MCF 10A (cell line): ENCODE measurements at regions not wholly inside any gene's neighbourhood (a gene's known extent, or its start where the extent isn't known, plus 50 kb on each side); places are given as distances from the start of the nearest gene placed in this dataset.

Experiments
- BruUV-seq: library from RNA; stranded (reverse); fragments of 400-500 nt; replicated peaks from 2 replicates; lab custom pipeline; 2021; lab: Mats Ljungman, UMichigan
- CTCF ChIA-PET: fragments of 300-600 bp; sonication (Branson Sonifier 250); formaldehyde crosslinking; extraction: SDS; loops from one replicate; lab custom pipeline; 2021; ENCODE audit warnings: antibody characterized with exemption, inconsistent platforms; lab: Yijun Ruan, JAX
- POLR2A ChIA-PET: fragments of 300-600, 350-650 bp; sonication (Branson Sonifier 250); formaldehyde crosslinking; extraction: SDS; loops from one replicate; lab custom pipeline; 2020; ENCODE audit warnings: antibody characterized with exemption, inconsistent platforms; lab: Yijun Ruan, JAX
- DNase-seq: peaks from one replicate; pipeline ENCODE4 v3.0.0-alpha.2; 2018; ENCODE audit not compliant: unreplicated experiment
- H3K27ac Mint-ChIP-seq: one replicate; pipeline ENCODE4 v1.8.0; 2022; ENCODE audit warnings: mild to moderate bottlenecking, low read depth, mixed read lengths; ENCODE audit not compliant: unreplicated experiment
- H3K27me3 Mint-ChIP-seq: one replicate; pipeline ENCODE4 v1.8.0; 2022; ENCODE audit warnings: mixed read lengths; ENCODE audit not compliant: insufficient read depth, unreplicated experiment
- H3K36me3 Mint-ChIP-seq: one replicate; pipeline ENCODE4 v1.8.0; 2022; ENCODE audit warnings: mild to moderate bottlenecking, moderate library complexity, mixed read lengths; ENCODE audit not compliant: insufficient read depth, unreplicated experiment
- H3K4me1 Mint-ChIP-seq: one replicate; pipeline ENCODE4 v1.8.0; 2022; ENCODE audit warnings: mixed read lengths; ENCODE audit not compliant: insufficient read depth, unreplicated experiment
- H3K4me3 Mint-ChIP-seq: one replicate; pipeline ENCODE4 v1.8.0; 2022; ENCODE audit warnings: mild to moderate bottlenecking, moderate library complexity, mixed read lengths; ENCODE audit not compliant: unreplicated experiment
- H3K9me3 Mint-ChIP-seq: one replicate; pipeline ENCODE4 v1.8.0; 2022; ENCODE audit warnings: mixed read lengths; ENCODE audit not compliant: unreplicated experiment
- intact Hi-C: fragments of 100-400 bp; cut with micrococcal nuclease; formaldehyde crosslinking; loops from 2 replicates; pipeline ENCODE4 v1.14.1; 2022
- TF ChIP-seq, protein P1 (sequence below): fragments of 200-600 bp; IDR thresholded peaks from one replicate; pipeline ENCODE4 v1.8.0; 2022; ENCODE audit warnings: antibody characterized with exemption, mild to moderate bottlenecking; ENCODE audit not compliant: unreplicated experiment

DNA sequence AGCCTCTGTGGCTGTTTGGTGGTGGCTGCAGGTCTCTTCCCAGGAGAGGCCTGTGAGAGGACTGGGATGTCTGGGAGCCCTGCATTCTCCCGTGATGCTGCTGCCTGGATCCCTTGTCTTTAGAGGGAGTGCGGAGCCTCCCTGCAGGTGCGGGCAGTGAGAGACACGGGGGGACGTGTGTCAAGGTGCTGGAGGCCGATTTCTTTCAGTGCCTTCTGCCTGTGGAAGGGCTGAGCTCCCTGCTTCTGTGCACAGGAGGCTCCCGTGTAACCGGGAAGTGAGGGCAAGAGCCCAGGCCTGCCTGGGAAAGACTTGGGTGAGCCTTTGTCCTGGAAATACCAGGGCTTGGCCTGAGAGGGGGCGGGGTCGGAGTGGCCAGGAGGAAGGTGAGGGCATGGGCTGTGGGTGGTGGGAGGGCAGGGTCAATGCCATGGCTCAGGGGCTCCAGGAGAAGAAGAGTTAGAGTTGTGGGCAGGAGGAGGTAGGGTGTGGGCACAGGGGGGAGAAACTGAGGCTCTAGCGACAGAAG, 372.2 kb downstream of the TMEM121 start:
- TF ChIP-seq, protein P1, sequence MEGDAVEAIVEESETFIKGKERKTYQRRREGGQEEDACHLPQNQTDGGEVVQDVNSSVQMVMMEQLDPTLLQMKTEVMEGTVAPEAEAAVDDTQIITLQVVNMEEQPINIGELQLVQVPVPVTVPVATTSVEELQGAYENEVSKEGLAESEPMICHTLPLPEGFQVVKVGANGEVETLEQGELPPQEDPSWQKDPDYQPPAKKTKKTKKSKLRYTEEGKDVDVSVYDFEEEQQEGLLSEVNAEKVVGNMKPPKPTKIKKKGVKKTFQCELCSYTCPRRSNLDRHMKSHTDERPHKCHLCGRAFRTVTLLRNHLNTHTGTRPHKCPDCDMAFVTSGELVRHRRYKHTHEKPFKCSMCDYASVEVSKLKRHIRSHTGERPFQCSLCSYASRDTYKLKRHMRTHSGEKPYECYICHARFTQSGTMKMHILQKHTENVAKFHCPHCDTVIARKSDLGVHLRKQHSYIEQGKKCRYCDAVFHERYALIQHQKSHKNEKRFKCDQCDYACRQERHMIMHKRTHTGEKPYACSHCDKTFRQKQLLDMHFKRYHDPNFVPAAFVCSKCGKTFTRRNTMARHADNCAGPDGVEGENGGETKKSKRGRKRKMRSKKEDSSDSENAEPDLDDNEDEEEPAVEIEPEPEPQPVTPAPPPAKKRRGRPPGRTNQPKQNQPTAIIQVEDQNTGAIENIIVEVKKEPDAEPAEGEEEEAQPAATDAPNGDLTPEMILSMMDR = no peak
- H3K27ac Mint-ChIP-seq = no peak overlapping the region
- no peaks in the 10 kb centered on the region for H3K9me3 Mint-ChIP-seq
- CTCF ChIA-PET = no interaction called here
- no peaks in the 10 kb centered on the region for H3K36me3 Mint-ChIP-seq
- H3K4me1 Mint-ChIP-seq = no peaks in the 10 kb centered on the region
- no peak for DNase-seq
- BruUV-seq = no TSS peak
- POLR2A ChIA-PET = no interaction called here
- no peak overlapping the region for H3K4me3 Mint-ChIP-seq
- no peaks in the 10 kb centered on the region for H3K27me3 Mint-ChIP-seq
- intact Hi-C loops = no loop called here

DNA sequence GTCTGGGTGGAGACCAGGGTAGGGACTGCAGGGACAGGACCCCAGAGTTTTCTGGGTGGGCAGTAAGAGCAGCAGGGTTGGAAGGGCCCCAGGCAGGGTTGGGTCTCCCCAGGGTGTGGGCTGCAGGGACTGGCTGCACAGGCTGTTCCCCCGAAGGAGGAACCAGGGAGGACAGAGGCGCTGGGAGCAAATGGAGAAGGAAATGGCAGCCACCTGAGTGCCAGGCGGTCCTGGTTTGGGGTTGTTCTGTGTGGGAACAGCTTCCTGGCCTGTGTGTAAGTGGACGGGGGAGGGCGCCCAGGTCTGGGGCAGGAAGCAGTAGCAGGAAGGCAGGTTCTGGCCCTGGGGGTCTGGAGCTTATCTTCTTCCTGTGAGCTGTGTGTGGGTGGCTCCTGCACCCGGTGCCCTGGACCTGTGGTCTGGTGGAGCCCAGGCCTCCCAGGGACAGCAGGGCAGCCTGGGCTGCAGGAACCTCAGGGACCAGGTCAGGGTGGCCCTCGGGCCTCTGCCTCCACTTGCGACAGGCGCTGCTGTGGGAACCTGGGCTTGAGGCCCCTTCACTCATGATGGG, 372.8 kb downstream of the TMEM121 start:
- H3K36me3 Mint-ChIP-seq = no peaks in the 10 kb centered on the region
- ChIA-PET CTCF (no interaction called here), POLR2A (no interaction called here)
- H3K4me1 Mint-ChIP-seq = no peaks in the 10 kb centered on the region
- no peaks in the 10 kb centered on the region for H3K9me3 Mint-ChIP-seq
- intact Hi-C loops = no loop called here
- TF ChIP-seq, protein P1 = no peak
- H3K4me3 Mint-ChIP-seq = no peak overlapping the region
- H3K27ac Mint-ChIP-seq = no peak overlapping the region
- no peaks in the 10 kb centered on the region for H3K27me3 Mint-ChIP-seq
- DNase-seq = no peak
- BruUV-seq = no TSS peak

DNA sequence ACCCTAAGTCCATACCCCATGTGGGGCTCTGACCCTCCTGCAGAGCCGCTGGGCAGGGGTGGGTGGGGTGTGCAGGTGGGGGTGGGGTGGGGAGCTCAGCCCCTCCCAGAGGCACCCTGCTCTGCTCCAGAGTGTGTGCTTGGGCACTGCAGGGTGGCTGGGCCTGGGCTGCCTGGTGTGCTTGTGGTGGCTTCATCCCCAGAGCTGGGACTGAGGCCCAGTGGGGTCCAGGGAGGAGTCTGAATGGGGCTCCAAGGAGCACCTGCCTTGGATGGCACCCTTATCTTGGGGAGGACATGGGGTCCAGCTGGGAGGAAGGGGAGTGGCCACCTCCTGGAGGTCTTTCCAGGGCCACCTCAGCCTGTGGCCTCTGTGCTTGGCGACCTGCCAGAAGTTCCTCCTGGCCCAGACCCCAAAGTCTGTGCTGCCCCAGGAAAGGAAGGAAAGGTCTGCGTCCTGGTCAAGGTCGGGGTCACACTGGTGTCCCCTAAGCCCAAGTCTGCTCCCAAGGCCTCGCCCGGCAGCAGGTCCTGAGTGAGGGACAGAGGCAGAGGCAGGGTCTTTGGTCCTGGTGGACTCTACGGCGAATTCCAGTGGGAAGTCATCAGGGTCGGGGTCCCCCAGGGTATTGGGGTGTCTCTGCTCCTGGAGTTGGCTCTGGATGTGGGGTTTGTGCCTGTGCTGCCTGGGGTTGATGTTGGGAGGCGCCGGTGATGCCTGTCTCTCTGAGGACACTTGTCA, 373.4 kb downstream of the TMEM121 start:
- Mint-ChIP-seq H3K27me3 (no peaks in the 10 kb centered on the region), H3K27ac (no peak overlapping the region), H3K9me3 (no peaks in the 10 kb centered on the region), H3K4me1 (no peaks in the 10 kb centered on the region), H3K36me3 (no peaks in the 10 kb centered on the region), H3K4me3 (no peak overlapping the region)
- no peak for DNase-seq
- TF ChIP-seq, protein P1 = no peak
- intact Hi-C loops = no loop called here
- ChIA-PET POLR2A (no interaction called here), CTCF (no interaction called here)
- no TSS peak for BruUV-seq

DNA sequence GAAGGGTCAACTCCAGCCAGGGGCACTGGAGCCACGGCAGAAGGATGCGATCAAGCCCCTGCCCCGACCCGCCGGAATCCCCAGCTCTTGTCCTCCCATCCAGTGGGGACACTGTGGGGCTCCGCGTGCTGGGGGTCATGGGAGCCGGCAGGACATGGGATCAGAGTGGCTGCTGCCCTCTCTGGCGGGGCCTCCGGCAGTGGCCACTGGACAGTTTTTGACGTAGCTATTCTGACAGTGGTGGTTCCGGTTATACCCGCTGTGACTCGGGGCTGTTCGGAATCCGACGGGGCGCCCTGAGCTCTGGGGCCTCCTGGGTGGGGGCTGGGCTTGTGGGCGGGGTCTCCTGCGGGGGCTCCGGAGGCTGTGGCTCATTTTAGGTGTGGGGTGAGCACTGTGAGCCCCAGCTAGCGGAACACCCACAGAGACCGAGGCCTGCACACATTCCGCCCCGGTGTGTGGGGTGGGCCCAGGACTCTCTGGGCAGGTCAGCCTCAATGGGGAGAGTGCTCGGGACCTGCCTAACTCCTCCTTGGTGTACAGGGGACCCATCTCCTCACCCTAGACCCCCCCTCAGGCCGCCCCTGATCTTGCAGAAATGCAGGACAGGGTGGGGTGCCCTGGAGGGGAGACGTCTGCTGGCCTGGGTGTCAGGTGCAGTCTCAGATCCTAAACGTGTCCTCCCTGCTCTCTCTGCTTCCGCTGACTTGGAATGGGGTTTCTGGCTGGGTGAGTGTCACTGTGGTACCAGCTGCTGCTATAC, 374.2 kb downstream of the TMEM121 start:
- DNase-seq = no peak
- Mint-ChIP-seq H3K27ac (no peak overlapping the region), H3K4me3 (no peak overlapping the region), H3K36me3 (no peaks in the 10 kb centered on the region), H3K27me3 (no peaks in the 10 kb centered on the region), H3K9me3 (no peaks in the 10 kb centered on the region), H3K4me1 (no peaks in the 10 kb centered on the region)
- intact Hi-C loops = no loop called here
- POLR2A ChIA-PET = no interaction called here
- CTCF ChIA-PET = no interaction called here
- TF ChIP-seq, protein P1 = no peak
- no TSS peak for BruUV-seq
